HG02642 (cell line): ENCODE measurements at regions not wholly inside any gene's neighbourhood (a gene's known extent, or its start where the extent isn't known, plus 50 kb on each side); places are given as distances from the start of the nearest gene placed in this dataset.
"Not testable (repeated sequence)": the region's sequence is repeated elsewhere in the genome, so short reads cannot be mapped to it uniquely, and the experiment has no call there.

Source experiments
- ATAC-seq: cut with Tn5 transposase; IDR thresholded peaks from one replicate; pipeline ENCODE4 v1.9.1; 2021; ENCODE audit warnings: mild to moderate bottlenecking; ENCODE audit not compliant: unreplicated experiment, poor library complexity

- not testable (repeated sequence) for ATAC-seq
Measured at GRCh38 chr12:18840997-18841396, 103.1 kb downstream of the CAPZA3 start.

DNA sequence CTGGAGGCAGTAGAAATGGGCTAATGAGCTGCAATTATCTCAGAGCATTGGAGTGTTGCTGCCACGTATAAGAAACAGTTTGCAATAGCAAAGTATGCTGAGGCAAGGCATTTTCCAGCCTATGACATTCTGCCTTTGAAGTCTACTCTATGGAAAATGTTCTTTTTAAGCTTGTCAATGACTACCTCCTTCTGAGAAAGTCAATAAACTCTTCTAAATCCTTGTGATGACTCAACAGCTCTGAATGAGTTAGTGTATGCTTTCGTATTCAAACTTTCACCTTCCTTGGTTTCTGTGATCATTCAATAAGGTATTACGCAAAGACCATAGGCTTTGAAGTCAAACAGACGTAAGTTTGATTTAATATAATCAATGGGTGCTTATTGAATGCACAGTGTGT is 111.2 kb downstream of the CAPZA3 start:
- no peak for ATAC-seq

DNA sequence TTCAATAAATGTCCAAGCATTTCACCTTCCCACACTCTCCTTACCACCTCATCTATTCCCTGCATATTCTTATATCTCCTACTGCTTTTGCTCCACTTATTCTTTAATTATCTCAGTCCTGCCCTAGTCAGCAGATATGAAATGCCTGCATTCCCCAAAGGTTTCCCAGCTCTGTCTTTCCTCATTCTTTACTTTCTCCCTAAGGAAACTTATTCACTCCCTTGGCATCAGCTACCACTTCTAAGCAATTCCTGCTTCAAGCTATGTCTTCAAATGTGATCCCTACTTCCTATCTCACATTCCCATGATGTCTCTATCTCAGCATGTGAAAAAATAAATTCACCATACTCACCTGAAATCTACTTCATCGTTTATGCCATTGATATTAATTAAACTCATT is 111.8 kb downstream of the CAPZA3 start:
- no peak for ATAC-seq

DNA sequence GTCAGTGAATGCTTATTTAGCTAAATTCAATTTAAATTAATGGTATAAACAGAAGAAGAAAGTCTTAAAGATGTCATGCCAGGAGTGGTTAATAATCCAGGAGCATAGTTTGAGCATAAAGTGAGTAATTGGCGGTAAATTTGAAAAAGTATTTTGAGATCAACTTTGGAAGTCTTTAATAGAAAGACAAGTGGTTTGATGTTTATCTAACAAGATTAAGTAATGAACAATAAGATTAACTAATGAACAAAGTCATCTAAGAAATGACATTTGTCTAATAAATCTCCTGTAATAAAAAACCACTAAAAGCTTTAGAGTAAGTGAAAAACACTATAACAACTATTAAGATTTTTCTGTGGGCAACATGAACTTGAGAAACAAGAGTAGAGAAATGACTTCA is 112.8 kb downstream of the CAPZA3 start:
- ATAC-seq = no peak

- ATAC-seq = no peak
Measured at GRCh38 chr12:18851271-18851670, 113.4 kb downstream of the CAPZA3 start.

DNA sequence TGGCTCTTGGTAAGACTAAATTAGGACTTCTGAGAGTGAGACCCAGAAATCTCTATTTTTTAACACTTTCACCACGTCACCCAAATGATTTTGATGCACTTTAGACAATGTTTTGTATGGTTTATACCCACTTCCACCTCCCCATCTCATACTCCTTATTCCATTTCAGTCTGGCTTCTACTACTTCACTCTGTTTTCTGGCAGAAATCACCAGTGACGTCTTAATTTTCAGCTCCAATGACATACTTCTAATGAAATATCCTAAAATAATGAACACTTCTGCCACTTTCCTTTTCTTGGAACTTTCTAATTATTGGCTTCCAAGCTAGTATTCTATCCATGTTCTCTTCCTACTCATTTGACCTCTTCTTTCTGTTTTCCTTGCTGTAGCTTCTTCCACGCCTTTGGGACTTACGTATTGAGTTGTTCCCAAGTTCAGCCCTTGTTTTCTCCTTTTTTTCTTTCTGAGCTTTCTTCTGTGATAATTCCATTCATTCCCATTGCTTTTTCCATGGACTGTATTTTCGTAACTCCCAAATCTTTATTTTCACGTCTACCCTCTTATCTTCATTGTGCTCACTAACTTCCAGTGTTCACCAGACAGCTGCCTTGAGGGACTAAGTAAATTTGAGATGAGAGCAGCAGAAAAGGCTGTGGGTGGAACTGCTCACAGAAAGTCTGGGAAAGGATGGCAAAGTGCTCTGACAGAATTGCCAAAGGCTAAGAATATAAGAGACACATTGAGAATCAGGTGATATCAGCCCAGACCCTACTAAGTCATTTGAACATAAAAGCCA is 115.8 kb downstream of the CAPZA3 start:
- no peak for ATAC-seq

DNA sequence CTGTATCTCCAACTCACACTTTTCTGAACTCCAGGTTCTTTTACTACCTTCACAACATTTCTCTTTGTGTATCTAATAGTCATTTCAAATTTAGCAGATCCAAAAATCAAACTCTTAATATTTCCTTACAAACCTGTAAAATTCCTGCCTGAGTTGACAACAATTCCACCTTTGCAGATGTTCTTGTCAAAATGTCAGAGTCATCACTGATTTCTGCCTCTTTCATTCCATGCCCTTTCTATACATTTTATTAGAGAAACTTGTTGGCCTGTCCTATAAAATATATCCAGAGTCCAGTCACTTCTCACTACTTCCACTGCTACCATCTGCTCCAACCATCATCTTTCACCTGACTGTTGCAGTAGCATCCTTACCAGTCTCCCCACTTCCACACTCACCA is 119.7 kb downstream of the CAPZA3 start:
- ATAC-seq = no peak

GRCh38 chr12:18859400-18859799 is 121.5 kb downstream of the CAPZA3 start:
- ATAC-seq = no peak

- ATAC-seq = no peak
Measured at GRCh38 chr12:18861287-18861858, 123.5 kb downstream of the CAPZA3 start.

DNA sequence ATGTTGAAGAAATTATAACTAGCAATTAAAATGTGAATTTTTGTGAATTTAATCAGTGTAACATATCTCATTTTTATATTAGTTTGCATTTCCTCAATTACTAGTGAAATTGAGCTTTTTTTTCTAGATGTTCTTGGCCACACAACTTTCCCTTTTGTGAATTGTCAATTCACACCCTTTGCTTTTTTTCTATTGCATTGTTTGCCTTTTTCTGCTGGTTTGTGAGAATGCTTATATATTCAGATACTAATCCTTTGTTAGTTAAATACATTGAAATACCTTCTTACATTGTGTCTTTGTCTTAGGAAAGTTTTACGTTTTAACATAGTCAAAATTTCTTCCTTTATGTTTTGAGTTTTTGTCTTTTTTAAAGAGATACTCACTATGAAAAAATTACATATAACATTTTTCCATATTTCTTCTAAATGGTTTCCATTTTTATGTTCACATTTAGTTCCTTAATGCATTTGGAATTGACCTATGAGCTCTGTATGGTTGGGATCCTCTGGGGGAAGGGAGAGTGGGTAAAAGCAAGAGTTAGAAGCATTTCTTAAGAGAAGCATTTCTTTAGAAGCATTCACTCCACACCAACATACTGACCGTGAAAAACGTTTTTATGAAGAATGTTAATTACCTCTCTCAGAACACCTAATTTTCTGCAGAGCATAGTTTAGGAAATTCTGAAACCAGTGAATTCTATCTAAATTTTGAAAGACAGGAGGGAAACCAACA is 126.0 kb downstream of the CAPZA3 start:
- no peak for ATAC-seq

GRCh38 chr12:18864900-18865561 is 127.1 kb downstream of the CAPZA3 start:
- ATAC-seq = no peak

DNA sequence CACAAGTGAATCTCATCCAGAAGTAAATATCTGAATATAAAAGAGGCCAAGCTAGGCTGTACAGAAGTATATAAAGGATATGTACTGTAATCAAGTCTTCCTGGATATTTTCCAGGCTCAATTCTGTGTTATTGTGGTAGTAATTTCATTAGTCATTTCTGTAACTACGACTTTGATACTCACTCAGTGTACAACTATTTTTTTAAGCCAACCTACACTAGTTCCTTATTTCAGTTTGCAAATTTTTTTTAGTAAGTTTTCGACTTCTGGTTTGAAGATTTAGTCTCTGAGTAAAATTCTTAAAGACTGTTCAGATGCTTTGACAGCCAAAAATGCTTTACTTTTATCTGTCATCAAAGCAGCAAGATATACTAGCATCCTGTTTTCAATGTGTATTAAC is 130.8 kb downstream of the CAPZA3 start:
- ATAC-seq = no peak

DNA sequence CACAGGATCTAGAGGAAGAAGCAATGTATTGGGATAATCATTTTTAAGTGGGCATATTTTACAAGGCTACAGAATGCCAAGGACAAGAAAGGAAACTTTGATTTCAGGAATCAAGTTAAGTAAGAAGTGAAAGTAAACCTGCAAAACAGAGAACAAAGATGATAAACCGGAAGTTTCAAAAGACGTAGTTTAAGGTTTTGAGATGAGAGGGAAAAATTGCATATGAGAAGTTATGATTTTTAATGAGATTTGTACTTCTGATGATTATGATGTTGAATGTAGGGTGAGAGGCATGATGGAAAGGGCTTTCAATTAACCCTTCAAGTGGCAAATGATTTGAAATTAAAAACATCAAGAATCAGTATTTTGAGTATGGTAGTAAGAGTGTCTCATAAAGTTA is 134.9 kb downstream of the CAPZA3 start:
- no peak for ATAC-seq

GRCh38 chr12:18878676-18879180 is 140.8 kb downstream of the CAPZA3 start:
- ATAC-seq = no peak

- no peak for ATAC-seq
Measured at GRCh38 chr12:18882690-18883089, 144.8 kb downstream of the CAPZA3 start.

DNA sequence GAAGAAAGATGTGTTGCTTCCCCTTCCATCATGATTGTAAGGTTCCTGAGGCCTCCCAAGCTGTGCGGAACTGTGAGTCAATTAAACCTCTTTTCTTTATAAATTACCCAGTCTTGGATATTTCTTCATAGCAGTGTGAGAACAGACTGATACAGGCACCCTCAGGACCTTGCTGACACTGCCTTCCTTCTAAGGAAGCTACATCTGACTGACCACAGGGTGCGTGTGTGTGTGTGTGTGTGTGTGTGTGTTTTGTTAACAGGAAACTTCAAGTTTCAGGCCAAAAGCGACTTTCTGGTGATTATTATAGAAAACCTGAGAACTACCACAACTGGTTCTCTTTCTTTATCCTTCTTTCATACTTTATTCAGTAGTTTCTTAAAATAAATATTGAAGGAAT is 149.0 kb downstream of the CAPZA3 start:
- ATAC-seq = no peak

DNA sequence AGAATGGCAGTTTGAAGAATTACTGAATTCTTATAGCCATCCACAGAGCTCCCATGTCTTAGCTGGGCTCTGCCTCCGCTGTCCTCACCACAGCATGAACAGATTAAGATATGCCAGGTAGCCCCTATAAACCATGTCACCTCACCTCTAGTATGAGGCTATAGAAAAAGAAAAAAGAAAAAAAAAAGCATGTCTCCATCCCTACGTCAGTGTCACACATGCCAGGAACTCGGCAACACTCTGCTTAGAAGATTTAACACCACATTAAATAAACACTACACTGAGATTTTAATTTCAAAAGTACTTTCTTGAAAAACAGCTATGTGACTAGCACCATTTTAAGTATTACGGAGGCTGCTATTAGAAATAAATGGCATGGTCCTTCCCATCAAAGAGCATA is 149.4 kb downstream of the CAPZA3 start:
- no peak for ATAC-seq

- no peak for ATAC-seq
Measured at GRCh38 chr12:18888047-18888446, 150.1 kb downstream of the CAPZA3 start.

DNA sequence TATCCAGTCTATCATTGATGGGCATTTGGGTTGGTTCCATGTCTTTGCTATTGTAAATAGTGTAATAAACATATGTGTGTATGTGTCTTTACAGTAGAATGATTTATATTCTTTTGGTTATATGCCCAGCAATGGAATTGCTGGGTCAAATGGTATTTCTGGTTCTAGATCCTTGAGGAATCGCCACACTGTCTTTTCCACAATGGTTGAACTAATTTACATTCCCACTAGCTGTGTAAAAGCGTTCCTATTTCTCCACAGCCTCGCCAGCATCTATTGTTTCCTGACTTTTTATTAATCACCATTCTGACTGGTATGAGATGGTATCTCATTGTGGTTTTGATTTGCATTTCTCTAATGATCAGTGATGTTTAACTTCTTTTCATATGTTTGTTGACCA is 152.7 kb downstream of the CAPZA3 start:
- not testable (repeated sequence) for ATAC-seq

GRCh38 chr12:18895540-18895939 is 157.6 kb downstream of the CAPZA3 start:
- ATAC-seq = no peak

GRCh38 chr12:18895946-18896345 is 158.0 kb downstream of the CAPZA3 start:
- no peak for ATAC-seq
